Daoy (cell line): ENCODE measurements at regions not wholly inside any gene's neighbourhood (a gene's known extent, or its start where the extent isn't known, plus 50 kb on each side); places are given as distances from the start of the nearest gene placed in this dataset.

Experiments used
- DNase-seq: peaks from one replicate; pipeline ENCODE4 v3.0.0-alpha.2; 2015; ENCODE audit warnings: low read depth

DNA sequence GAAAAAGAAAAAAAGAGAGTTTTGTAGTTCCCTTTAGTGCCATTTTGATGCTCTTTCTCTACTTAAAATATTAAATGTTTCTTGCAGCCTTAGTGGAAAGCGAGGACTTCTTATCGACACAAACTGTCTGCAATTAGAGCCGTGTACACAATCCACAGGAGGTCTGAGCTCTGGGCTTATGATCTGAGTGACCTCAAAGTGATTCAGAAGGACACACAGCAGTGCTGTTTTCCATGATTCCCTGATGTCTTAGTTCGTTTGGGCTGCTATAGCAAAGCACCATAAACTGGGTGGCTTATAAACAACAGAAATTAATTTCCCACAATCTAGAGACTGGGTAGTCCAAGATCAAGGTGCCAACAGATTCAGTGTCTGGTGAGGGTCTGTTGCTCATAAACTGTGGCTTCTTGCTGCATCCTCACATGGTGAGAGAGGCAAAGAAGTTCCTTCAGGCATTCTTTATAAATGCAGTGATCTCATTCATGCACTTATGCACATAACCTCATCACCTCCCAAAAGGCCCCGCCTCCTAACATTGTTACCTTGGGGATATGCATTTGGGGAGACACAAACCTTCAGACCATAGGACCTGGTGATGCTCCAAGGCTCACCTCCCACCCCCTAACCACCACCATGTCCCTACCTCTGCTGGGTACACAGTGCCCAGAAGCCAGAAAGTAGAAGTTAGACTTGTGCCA, 204.5 kb upstream of the GHITM start:
- no peak for DNase-seq

DNA sequence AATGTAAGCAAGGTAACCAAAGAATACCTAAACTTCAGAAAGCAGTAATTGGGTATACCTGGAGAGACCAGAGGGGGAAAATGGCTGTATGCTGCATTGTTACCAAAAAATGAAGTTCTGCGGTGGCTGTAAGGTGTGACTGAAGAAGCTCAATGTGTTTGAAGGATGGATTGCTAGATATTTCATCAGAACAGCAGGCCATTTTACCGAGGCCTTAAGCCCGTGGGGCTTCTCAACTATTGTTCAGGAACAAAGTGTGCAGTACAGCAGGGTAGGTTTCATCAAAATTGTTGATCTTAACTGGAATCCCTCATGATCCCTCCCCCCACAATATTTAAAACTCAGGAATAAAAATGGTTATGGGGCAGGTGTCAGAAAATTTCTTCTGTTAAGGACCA, 204.0 kb upstream of the GHITM start:
- DNase-seq = no peak

DNA sequence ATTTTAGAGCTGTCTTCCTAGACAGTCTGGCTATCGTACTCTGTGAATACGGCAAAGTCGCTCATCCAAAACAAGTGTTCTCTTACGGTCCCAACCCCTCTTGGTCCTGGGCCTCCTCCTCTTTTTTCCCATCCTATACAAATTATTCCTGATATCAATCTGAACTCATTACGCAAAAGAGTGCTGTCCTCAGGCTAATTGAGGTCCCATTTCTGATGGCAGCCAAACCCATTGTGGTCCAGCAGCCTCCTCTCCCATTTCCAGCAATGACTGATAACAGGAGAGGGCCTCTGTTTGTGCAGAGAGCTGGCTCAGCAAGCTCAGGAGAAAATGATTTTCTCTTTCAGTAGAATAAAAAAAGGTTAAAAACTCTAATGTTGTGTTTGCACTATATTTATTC, 203.4 kb upstream of the GHITM start:
- no peak for DNase-seq

DNA sequence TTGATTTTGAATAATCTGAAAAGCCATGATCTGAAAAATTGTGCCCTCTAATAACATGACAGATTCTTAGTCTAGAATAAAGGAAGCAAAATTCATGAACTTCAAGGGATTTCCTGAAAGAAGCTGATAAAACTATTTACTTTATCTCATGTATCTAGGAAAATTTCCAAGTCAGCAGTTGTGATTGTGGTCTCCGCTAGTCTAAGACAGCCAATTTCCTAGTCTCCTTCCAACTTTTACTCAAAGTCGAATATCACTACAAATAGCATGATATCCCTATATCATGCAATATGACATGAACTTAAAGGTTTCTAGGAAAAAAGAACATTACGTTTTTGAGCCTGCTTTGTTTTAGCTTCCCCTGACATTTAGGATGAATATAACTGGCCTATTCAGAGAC, 202.1 kb upstream of the GHITM start:
- no peak for DNase-seq

DNA sequence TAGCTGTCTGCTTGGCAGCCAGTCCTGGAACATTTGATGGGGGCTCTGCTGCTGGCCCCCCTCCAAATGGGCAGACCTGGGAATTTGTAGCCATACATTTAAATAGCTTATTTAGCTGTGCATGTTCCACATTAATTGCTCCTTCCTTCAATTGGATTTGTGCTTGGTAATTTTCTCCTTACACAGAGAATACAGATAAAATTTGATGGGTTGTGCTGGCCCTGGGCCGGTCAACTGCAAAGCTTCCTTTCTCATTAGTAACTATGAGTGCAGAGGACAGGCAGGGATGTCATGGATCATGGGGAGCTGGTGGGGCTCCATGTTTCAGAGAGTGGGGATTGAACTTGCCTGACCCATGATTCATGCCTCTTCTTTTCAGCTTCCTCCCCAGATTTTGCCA, 201.5 kb upstream of the GHITM start:
- DNase-seq = no peak

DNA sequence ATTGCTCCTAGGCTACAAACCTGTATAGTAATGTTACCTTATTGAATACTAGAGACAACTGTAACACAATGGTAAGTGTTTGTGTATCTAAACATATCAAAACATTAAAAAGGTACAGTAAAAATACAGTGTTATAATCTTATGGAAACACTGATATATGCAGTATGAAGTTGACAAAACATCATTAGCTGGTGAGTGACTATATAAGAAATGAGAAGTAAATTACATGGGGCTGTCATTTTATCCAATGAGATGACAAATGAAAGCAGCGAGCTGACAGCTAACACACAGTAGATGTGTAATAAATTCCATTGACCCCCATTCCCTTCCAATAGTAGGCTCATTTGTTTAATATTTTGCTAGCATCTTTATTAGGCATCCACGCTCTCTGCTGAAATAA, 198.1 kb upstream of the GHITM start:
- DNase-seq = no peak

DNA sequence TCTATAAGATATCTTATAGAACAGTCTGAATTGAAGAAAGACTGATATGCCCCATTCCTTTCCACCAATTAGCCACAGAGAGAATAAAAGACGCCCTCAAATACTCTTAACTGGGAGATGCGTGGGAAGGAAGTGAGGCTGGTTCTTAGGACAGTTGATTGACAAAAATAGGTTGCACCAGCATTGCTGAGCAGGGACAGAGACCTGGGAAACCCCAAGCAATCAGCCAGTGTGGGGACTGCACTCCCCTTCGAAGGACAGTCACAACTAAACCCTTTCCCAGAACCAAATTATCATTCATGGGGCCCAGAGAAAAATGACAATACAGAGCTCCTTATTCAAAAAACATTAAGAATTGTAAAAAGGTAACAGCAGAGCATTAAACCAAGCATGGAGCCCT, 196.9 kb upstream of the GHITM start:
- no peak for DNase-seq

DNA sequence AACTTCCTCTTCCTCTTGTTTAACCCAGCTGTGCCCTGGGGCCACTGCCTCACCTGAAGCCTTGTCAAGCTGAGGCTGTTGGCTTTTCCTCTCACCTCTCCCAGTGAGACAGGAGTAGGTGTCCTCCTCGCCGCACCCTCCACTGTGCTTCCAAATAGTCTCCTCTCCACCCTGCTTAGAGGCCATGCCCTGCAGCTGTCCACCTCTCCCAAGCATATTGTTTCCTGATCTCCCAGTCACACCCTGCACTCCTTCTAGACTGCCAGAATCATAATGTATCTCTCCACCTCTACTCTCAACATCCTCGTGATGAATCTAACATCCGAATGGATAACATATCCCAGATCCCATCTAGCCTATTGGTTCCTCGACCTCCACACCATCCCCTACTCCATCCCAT, 196.3 kb upstream of the GHITM start:
- no peak for DNase-seq

DNA sequence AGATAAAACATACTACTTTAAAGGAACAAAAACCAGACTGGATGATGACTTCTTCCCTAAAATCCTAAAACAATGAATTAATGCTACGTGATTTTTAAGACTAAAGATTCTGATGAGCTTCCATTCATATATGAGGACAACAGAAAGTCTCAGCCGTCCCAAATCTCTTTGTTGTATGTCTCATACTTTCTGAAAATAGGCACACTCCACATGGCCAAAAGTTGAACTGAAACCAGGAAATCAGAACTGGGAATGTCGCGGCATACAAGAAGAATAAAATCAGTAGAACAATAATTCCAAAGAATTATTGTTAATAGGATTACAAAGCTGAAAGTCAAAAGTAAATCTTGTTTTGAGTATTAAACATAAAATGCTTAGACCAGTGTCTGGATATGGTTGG, 195.4 kb upstream of the GHITM start:
- DNase-seq = no peak

DNA sequence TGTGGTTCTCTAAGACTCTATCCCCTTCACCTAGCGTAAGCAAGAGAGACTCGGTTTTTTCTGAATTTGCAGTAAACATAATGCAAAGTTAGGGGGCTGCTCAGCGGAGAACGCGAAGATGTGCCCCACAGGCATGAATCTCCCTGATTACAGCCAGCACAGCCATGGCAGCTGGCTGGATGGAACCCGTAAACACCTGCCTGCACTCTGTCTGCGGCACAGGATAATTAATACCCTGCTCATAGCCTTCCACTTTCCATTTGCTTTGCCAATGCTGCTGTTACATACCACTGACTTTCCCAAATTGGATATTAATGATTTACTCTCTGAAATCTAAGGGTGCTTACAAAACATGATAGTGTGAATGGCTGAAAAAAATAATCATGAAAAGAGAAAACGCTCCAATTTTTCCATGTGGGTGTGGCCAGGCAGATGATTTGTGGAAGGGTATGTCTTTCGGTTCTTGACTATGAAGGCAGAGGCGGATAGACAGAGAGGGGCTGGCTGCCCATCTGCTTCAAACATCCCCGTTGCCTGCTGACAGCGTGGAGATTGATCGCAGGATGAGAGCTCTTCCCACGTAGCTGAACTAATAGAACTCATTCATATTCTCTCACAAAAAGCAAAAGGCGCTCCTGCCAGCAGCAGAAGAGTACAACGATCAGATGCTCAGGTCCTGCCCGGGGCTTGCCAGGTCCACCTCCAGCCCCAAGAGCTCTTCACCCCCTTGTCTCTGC, 193.2 kb upstream of the GHITM start:
- no peak for DNase-seq

DNA sequence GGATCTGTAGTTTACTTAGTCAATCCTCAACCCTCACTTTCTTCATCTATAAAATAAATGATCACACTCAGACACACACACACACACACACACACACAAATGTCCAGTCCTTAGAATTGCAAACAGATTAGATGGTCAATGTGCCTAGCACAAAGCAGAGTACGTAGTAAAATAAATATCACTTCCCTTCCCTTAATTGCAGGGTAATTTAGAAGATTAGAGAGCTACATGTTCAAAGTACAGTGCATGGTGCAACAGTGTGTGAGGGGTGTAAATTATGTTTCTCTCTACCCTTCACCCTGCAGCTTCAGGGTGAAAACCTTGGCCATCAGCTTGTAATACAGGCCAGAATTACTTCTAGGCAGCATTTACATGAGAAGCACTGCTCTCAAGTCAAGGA, 187.0 kb upstream of the GHITM start:
- DNase-seq = no peak

DNA sequence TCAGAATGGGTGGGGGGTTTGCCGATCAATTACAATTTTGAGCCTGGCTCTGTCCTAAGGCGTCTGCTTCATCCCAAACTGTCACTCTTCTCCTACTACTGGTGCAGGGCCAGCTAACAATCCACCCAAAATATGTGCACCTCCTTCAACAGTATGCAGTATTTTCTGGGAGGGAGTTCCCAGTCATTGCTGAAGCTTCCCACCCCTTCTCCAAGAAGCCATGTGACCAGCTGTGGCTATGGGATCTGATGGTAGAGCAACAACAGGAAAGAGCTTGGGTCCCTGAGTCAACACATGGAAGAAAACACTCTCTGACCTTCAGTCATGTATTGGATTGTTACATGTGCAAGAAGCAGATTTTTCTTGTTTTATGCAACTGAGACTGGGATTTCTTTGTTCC, 185.7 kb upstream of the GHITM start:
- no peak for DNase-seq

DNA sequence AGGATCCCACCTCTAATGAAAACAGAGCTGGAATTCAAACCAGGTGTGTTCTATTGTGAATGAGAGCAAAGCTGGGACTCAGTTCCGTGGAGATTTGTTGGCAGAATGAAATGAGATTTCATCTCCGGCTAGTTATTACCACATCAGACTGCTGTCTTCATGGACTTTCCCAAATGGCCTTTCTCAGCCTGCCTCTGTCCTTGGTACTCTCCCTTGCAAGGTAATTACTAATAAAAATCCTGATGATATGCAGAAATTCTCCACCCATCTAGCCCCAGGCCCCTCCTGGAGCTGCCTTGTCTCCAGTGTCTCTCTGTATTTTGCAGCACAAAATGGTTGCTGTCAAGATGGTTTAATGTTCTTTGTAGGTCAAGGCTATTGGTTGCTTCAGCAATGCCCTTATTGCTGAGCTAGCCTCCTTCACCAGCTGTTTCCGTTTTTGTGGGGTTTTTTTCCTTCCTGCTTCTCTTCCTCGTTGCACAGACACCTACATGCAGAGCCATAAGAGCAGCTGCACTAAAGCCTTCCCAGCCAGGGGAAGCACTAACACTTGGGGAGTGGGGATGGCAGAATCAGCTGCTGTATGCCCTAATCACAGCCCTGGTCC, 185.0 kb upstream of the GHITM start:
- DNase-seq = no peak

DNA sequence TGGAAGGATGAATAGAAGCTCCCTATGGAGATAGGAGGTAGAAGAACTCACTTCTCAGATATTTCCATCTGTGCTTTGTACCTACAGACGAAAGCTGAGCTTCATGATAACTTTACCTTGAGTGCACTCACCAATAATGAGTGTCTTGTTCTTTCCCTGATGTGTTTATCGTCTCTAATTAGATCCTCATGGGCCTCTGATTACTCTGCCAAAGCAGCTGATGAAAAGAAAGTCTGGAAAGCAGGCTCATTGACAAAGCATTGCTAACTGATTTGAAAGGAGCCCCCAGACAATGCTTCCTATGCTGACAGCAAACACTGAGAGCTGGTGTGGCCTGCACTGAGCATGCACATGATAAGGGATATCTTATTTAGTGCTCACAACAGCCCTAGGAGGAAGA, 183.9 kb upstream of the GHITM start:
- DNase-seq = no peak

DNA sequence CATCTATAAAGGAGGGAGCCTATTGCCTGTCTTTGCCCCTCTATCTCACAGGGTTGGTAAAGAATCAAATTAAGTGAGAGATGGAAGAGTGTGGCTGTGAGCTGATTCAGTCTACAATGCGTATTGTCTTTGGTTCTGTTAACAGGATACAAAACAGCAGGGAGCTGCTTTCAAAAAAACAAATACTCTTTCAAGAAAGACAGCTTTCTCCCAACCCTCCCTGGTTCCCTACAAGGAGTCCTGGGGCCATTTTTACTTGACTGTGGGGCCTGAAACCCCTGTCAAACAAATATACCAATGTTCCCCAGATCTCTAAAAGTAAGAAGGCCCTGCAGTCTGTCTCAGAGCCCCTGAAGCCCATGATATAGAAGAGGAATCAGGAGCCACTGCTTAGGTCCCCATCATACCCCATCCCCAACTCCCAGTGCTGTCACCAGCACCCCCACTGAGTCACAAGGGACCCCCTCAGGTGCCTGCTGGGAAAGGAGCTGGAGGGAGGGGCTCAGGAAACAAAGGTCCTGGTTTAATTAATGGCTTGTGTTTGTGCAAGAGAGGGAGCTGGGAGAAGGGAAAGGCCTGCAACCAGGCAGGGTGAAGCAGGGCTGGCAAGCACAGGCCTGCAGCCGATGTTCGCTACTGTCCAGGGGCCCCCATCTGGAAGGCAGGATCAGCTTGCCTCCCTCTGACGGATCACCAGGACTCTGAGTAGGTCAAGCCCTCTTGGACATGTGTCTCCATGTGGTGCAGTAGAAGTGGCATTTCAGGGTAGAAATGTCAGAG, 182.0 kb upstream of the GHITM start:
- no peak for DNase-seq

DNA sequence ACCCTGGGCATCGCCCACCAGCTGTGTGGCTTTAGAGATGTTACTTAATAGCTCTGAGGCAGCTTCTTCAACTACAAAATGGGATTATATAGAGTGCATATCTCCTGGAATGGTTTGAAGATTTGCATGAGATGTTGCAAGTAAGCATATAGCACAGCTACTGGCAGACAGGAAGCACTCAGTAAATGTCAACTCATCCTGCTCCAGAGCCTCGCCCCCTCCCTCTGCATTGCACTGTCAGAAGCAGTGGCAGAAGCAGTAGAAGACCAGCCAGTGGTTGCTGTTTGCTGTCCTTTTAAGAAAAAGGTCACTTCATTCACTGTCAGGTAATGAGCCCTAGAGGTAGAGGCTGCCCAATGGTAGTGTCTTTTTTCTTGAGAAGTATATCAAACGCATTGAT, 180.0 kb upstream of the GHITM start:
- DNase-seq = no peak

DNA sequence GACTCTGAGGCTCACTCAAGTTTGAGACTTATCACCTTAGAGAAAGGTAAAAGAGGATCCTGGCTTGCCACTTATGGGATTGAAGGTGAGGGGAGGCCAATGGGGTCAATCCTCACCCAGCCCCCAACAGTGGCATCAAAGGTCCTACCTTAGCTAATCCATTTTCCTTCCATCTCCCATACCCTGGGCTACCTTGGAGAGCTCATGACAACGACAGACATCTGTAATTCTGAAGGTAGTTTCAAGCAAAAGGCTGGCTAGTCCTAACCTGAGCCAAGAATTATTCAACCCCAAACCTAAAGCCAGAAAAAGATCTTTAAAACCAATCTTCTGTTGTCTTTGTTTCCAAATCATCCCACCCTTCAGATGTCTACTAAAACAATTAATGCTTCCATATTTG, 179.2 kb upstream of the GHITM start:
- no peak for DNase-seq

DNA sequence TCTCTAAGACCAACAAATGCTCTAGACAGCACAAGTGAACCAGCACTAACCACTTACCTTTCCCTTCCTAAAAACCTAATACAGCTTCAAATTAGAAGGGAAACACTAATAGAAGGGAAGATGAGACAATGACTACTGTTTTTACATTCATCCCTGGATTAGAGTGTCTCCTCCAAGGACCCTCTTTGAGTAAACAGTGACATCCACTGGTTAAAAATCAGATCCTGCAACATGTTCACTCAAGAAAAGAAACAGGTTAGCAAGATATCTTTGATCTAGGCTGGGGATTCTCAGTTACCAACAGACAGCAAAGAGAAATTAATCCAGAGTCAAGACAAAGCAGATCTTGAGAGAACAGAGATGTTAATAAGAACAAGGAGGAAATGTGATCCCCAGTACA, 177.7 kb upstream of the GHITM start:
- no peak for DNase-seq

DNA sequence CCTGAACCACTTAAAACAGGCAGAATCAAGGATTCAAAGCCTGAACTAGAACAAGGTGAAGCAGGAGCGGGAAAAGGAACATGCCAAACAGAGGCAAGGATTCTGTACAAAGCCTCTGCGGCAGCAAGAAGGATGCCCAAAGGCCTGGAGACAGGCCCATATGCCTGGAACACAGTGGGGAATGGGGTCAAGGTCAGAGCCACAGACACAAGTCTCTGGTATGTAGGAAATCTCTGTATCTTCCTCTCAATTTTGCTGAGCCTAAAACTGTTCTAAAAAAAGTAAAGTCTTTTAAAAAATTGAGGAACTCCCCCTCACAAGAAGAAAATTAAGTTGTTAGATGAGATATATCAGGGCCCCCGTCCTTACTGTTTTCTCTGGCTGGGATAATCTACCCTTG, 175.9 kb upstream of the GHITM start:
- DNase-seq = no peak

DNA sequence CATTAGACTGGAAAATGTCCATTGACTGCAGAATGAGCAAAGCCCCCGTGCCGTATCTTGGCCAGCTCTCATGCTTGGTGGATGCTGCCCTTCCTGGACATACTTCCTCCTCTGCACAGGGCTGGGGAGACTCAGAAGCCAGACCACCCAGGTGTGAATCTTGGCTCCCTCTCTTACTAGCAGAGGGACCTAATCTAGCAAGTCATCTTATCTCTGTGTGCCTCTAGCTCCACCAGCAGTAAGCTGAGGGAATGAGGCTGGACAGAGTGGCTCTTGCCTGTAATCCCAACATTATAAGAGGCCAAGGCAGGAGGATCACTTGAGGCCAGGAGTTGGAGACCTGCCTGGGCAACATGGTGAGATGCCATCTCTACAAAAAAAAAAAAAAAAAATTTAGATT, 173.8 kb upstream of the GHITM start:
- DNase-seq = no peak

DNA sequence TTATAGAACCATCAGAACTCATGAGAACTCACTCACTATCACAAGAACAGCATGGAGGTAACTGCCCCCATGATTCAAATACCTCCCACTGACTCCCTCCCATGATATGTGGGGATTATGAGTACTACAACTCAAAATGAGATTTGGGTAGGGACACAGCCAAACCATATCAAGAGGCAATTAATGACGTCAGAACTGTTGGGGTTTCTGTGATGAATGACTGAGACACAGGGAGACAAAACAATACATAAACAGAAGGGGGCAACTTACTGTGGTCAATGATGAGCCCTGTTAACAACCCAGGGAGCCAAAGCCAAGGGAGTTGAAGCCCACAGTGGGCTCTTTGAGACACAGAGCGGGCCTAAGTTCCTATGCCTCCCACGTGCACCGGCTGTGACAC, 171.3 kb upstream of the GHITM start:
- DNase-seq = no peak

DNA sequence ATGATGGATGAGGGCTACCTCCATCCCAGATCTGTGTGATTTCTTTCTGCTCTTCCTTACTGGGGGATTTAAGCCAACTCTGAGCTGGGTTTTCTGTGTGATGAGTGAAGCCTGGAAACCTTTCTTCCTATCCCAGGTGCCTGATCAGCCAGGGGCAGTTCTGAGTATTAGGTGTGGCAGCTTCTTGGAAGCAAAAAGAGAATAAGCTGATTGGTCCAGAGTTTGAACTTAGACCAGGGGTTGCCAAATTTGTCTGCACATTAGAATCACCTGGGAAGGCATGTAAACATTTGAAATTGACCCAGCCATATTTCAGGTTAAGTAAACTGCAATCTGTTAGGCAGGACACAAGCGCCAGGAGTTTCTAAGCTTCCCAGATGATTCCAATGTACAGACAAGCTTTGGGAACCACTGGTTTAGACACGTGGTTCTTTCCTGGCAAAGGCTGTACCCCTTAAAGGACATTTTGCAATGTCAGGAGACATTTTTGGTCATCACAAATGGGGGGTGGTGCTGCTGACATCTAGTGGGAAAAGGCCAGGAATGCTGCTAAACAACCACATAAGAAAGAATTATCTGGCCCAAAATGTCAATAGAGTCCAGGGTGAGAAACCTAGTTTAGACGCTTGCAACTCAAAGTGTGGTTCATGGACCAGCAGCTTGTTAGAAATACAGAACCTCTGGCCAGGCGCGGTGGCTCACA, 160.5 kb upstream of the GHITM start:
- no peak for DNase-seq
